Peyer's patch (tissue), 4 donors: ENCODE measurements at regions not wholly inside any gene's neighbourhood (a gene's known extent, or its start where the extent isn't known, plus 50 kb on each side); places are given as distances from the start of the nearest gene placed in this dataset.

Experiments
- DNase-seq, 3 donors: peaks; one replicate each; pipeline ENCODE4 v3.0.0-alpha.2; 2017 to 2019
- H3K27ac ChIP-seq, 4 donors: fragments of 200-600 bp; sonication (generic); one replicate each; pipeline ENCODE4 v1.5.1; 2016 to 2019
- H3K27me3 ChIP-seq, 2 donors: fragments of 200-600 bp; sonication (generic); one replicate each; pipeline ENCODE4 v1.5.1; 2019
- H3K36me3 ChIP-seq, 3 donors: fragments of 200-600 bp; sonication (generic); one replicate each; pipeline ENCODE4 v1.5.1; 2016 to 2019
- H3K4me1 ChIP-seq, 4 donors: fragments of 200-600 bp; sonication (generic); one replicate each; pipeline ENCODE4 v1.5.1; 2016 to 2019
- H3K4me3 ChIP-seq, 4 donors: fragments of 200-600 bp; sonication (generic); 1 replicate in 3 of 4; 2 replicates in 1 of 4; pipeline ENCODE4 v1.5.1; 2016 to 2019; ENCODE audit warnings: mild to moderate bottlenecking in 1 of 4
- H3K9me3 ChIP-seq, 4 donors: fragments of 200-600 bp; sonication (generic); one replicate each; pipeline ENCODE4 v1.5.1; 2016 to 2019; ENCODE audit warnings: mild to moderate bottlenecking in 1 of 4
- CTCF ChIP-seq, 6 experiments: fragments of 450-650 bp in 4 of 6; fragments of 200-600 bp in 2 of 6; sonication (generic) in 1 of 6; IDR thresholded peaks; one replicate each; pipeline ENCODE4 v1.5.1; 2017 to 2019; ENCODE audit warnings: antibody characterized with exemption in 6 of 6, mild to moderate bottlenecking in 3 of 6, moderate library complexity in 1 of 6
- POLR2A ChIP-seq, 2 donors: fragments of 450-650 bp; IDR thresholded peaks; one replicate each; pipeline ENCODE4 v1.5.1; 2017; ENCODE audit warnings: antibody characterized with exemption in 2 of 2, mild to moderate bottlenecking in 2 of 2, moderate library complexity in 2 of 2

- Histone ChIP-seq H3K9me3 (no peaks in the 10 kb centered on the region), H3K27ac (no peak overlapping the region), H3K27me3 (no peaks in the 10 kb centered on the region), H3K4me3 (no peak overlapping the region), H3K4me1 (no peaks in the 10 kb centered on the region), H3K36me3 (no peaks in the 10 kb centered on the region)
- no peak for TF ChIP-seq CTCF (IDR thresholded peaks at IDR 0.05)
- no peak for TF ChIP-seq POLR2A (IDR thresholded peaks at IDR 0.05)
- no peak for DNase-seq
Measured at GRCh38 chr2:16401761-16402300, 263.8 kb downstream of the CYRIA start.

- DNase-seq = no peak
- TF ChIP-seq POLR2A (IDR thresholded peaks at IDR 0.05) = no peak
- no peak for TF ChIP-seq CTCF (IDR thresholded peaks at IDR 0.05)
- Histone ChIP-seq H3K27ac (no peak overlapping the region), H3K4me3 (no peak overlapping the region), H3K27me3 (no peaks in the 10 kb centered on the region), H3K36me3 (no peaks in the 10 kb centered on the region), H3K4me1 (no peaks in the 10 kb centered on the region), H3K9me3 (no peaks in the 10 kb centered on the region)
Measured at GRCh38 chr2:16400127-16400623, 265.5 kb downstream of the CYRIA start.

- Histone ChIP-seq H3K4me1 (no peaks in the 10 kb centered on the region), H3K27me3 (no peaks in the 10 kb centered on the region), H3K27ac (no peak overlapping the region), H3K9me3 (no peaks in the 10 kb centered on the region), H3K36me3 (no peaks in the 10 kb centered on the region), H3K4me3 (no peak overlapping the region)
- TF ChIP-seq POLR2A (IDR thresholded peaks at IDR 0.05) = no peak
- no peak for TF ChIP-seq CTCF (IDR thresholded peaks at IDR 0.05)
- DNase-seq = no peak
Measured at GRCh38 chr2:16398486-16399043, 267.1 kb downstream of the CYRIA start.

- TF ChIP-seq CTCF (IDR thresholded peaks at IDR 0.05) = no peak
- TF ChIP-seq POLR2A (IDR thresholded peaks at IDR 0.05) = no peak
- Histone ChIP-seq H3K36me3 (no peaks in the 10 kb centered on the region), H3K9me3 (no peaks in the 10 kb centered on the region), H3K4me1 (no peaks in the 10 kb centered on the region), H3K27ac (no peak overlapping the region), H3K27me3 (no peaks in the 10 kb centered on the region), H3K4me3 (no peak overlapping the region)
- DNase-seq = no peak
Measured at GRCh38 chr2:16397681-16398475, 267.8 kb downstream of the CYRIA start.

- no peaks in the 10 kb centered on the region for H3K4me1 ChIP-seq
Measured at GRCh38 chr2:16396986-16397385, 268.6 kb downstream of the CYRIA start.

More at GRCh38 chr2:16396986-16397385, 268.6 kb downstream of the CYRIA start:
- Histone ChIP-seq H3K4me3 (no peak overlapping the region), H3K9me3 (no peaks in the 10 kb centered on the region), H3K27me3 (no peaks in the 10 kb centered on the region), H3K27ac (no peak overlapping the region), H3K36me3 (no peaks in the 10 kb centered on the region)
- TF ChIP-seq CTCF (IDR thresholded peaks at IDR 0.05) = no peak
- TF ChIP-seq POLR2A (IDR thresholded peaks at IDR 0.05) = no peak
- DNase-seq = no peak
